H9 (cell line): ENCODE measurements at regions not wholly inside any gene's neighbourhood (a gene's known extent, or its start where the extent isn't known, plus 50 kb on each side); places are given as distances from the start of the nearest gene placed in this dataset.

Experiments used
- DNase-seq: peaks from one replicate; pipeline ENCODE4 v3.0.0-alpha.2; 2017
- H2AFZ ChIP-seq: one replicate; pipeline ENCODE4 v1.6.1; 2013; ENCODE audit warnings: mild to moderate bottlenecking, low read length, control low read depth, moderate library complexity
- H2AK5ac ChIP-seq: 2 replicates; pipeline ENCODE4 v1.6.1; 2013; ENCODE audit warnings: low read length, control low read depth, mixed read lengths; ENCODE audit not compliant: insufficient read length
- H2BK120ac ChIP-seq: one replicate; pipeline ENCODE4 v1.6.1; 2013; ENCODE audit warnings: low read depth, mild to moderate bottlenecking, low read length, control low read depth, inconsistent platforms; ENCODE audit not compliant: poor library complexity, severe bottlenecking
- H2BK12ac ChIP-seq: 2 replicates; pipeline ENCODE4 v1.6.1; 2013; ENCODE audit warnings: low read length, control low read depth, mixed read lengths, low read depth; ENCODE audit not compliant: insufficient read length
- H2BK15ac ChIP-seq: 2 replicates; pipeline ENCODE4 v1.6.1; 2013; ENCODE audit warnings: low read depth, low read length, control low read depth
- H2BK20ac ChIP-seq: one replicate; pipeline ENCODE4 v1.6.1; 2013; ENCODE audit warnings: low read depth, mild to moderate bottlenecking, low read length, control low read depth, inconsistent platforms; ENCODE audit not compliant: poor library complexity, severe bottlenecking
- H2BK5ac ChIP-seq: 2 replicates; pipeline ENCODE4 v1.6.1; 2013; ENCODE audit warnings: low read length, control low read depth, mixed read lengths; ENCODE audit not compliant: insufficient read length
- H3K14ac ChIP-seq: 2 replicates; pipeline ENCODE4 v1.6.1; 2013; ENCODE audit warnings: low read length, control low read depth; ENCODE audit not compliant: insufficient read depth
- H3K18ac ChIP-seq: 2 replicates; pipeline ENCODE4 v1.6.1; 2013; ENCODE audit warnings: low read depth, mild to moderate bottlenecking, mixed read lengths, low read length, control low read depth; ENCODE audit not compliant: insufficient read length
- H3K23ac ChIP-seq: 2 replicates; pipeline ENCODE4 v1.6.1; 2013; ENCODE audit warnings: low read length, control low read depth, mixed read lengths, low read depth; ENCODE audit not compliant: insufficient read length
- H3K23me2 ChIP-seq: 2 replicates; pipeline ENCODE4 v1.6.1; 2013; ENCODE audit warnings: low read depth, mild to moderate bottlenecking, mixed read lengths, low read length, control low read depth; ENCODE audit not compliant: insufficient read length, poor library complexity, severe bottlenecking
- H3K27ac ChIP-seq: 2 replicates; pipeline ENCODE4 v1.5.1; 2013; ENCODE audit warnings: low read length, control low read depth, mixed read lengths, low read depth; ENCODE audit not compliant: insufficient read length
- H3K27me3 ChIP-seq: 2 replicates; pipeline ENCODE4 v1.6.1; 2013; ENCODE audit warnings: low read length, control low read depth, inconsistent platforms; ENCODE audit not compliant: insufficient read depth
- H3K4ac ChIP-seq: 2 replicates; pipeline ENCODE4 v1.6.1; 2013; ENCODE audit warnings: low read depth, mild to moderate bottlenecking, control low read depth, inconsistent platforms, low read length, moderate library complexity
- H3K4me1 ChIP-seq: 2 replicates; pipeline ENCODE4 v1.6.1; 2013; ENCODE audit warnings: low read length, control low read depth, inconsistent platforms; ENCODE audit not compliant: insufficient read depth
- H3K4me2 ChIP-seq: 2 replicates; pipeline ENCODE4 v1.6.1; 2013; ENCODE audit warnings: low read length, control low read depth, mixed read lengths; ENCODE audit not compliant: insufficient read length, insufficient read depth
- H3K56ac ChIP-seq: 2 replicates; pipeline ENCODE4 v1.6.1; 2013; ENCODE audit warnings: low read depth, mild to moderate bottlenecking, mixed read lengths, low read length, control low read depth; ENCODE audit not compliant: insufficient read length
- H3K79me1 ChIP-seq: 2 replicates; pipeline ENCODE4 v1.6.1; 2013; ENCODE audit warnings: low read depth, mild to moderate bottlenecking, moderate library complexity, low read length, control low read depth, inconsistent platforms; ENCODE audit not compliant: insufficient read depth, poor library complexity, severe bottlenecking
- H3K79me2 ChIP-seq: 2 replicates; pipeline ENCODE4 v1.6.1; 2013; ENCODE audit warnings: low read length, control low read depth, inconsistent platforms; ENCODE audit not compliant: insufficient read depth
- H3K9ac ChIP-seq: 2 replicates; pipeline ENCODE4 v1.6.1; 2013; ENCODE audit warnings: low read length, control low read depth, mixed read lengths; ENCODE audit not compliant: insufficient read length; ENCODE audit errors: extremely low read depth
- H3K9me3 ChIP-seq: one replicate; pipeline ENCODE4 v1.6.1; 2013; ENCODE audit warnings: low read depth, low read length, inconsistent platforms; ENCODE audit not compliant: control insufficient read depth
- H3T11ph ChIP-seq: one replicate; pipeline ENCODE4 v1.6.1; 2013; ENCODE audit warnings: mild to moderate bottlenecking, low read length, control low read depth, inconsistent platforms
- H4K20me1 ChIP-seq: one replicate; pipeline ENCODE4 v1.6.1; 2013; ENCODE audit not compliant: control insufficient read depth, insufficient read length, insufficient read depth
- H4K5ac ChIP-seq: 2 replicates; pipeline ENCODE4 v1.6.1; 2013; ENCODE audit warnings: low read depth, mild to moderate bottlenecking, mixed read lengths, low read length, control low read depth; ENCODE audit not compliant: insufficient read length
- H4K8ac ChIP-seq: replicated peaks from 2 replicates; pipeline ENCODE4 v1.6.1; 2013; ENCODE audit warnings: low read length, control low read depth, mixed read lengths, low read depth; ENCODE audit not compliant: insufficient read length
- H4K91ac ChIP-seq: 2 replicates; pipeline ENCODE4 v1.6.1; 2013; ENCODE audit warnings: low read depth, mild to moderate bottlenecking, moderate library complexity, mixed read lengths, low read length, control low read depth; ENCODE audit not compliant: insufficient read length
- H3K27ac Mint-ChIP-seq, 3 experiments: 2 replicates in 2 of 3; 3 replicates in 1 of 3; pipeline ENCODE4 v1.8.0; 2020 to 2021; ENCODE audit warnings: mixed read lengths in 3 of 3, mild to moderate bottlenecking in 1 of 3, moderate library complexity in 1 of 3
- H3K27me3 Mint-ChIP-seq: 2 replicates; pipeline ENCODE4 v1.8.0; 2021; ENCODE audit warnings: low read depth, mild to moderate bottlenecking, moderate library complexity, mixed read lengths
- H3K36me3 Mint-ChIP-seq, 3 experiments: 2 replicates in 2 of 3; 3 replicates in 1 of 3; pipeline ENCODE4 v1.8.0; 2020 to 2021; ENCODE audit warnings: low read depth in 3 of 3, mixed read lengths in 3 of 3; ENCODE audit not compliant: insufficient read depth in 1 of 3
- H3K4me1 Mint-ChIP-seq, 2 experiments: 2 replicates each; pipeline ENCODE4 v1.8.0; 2020; ENCODE audit warnings: mixed read lengths in 2 of 2
- H3K4me3 Mint-ChIP-seq, 2 experiments: 2 replicates in 1 of 2; 3 replicates in 1 of 2; pipeline ENCODE4 v1.8.0; 2020 to 2021; ENCODE audit warnings: mild to moderate bottlenecking in 2 of 2, mixed read lengths in 2 of 2, moderate library complexity in 1 of 2
- H3K9me3 Mint-ChIP-seq, 2 experiments: 2 replicates in 1 of 2; 3 replicates in 1 of 2; pipeline ENCODE4 v1.8.0; 2020; ENCODE audit warnings: mild to moderate bottlenecking in 2 of 2, mixed read lengths in 2 of 2, moderate library complexity in 1 of 2
- WGBS: extraction: QIAGEN DNeasy Blood & Tissue Kit; methylation state at CpG from one replicate; pipeline ENCODE4 v1.1.7; 2013; ENCODE audit warnings: missing lambda C conversion rate, low lambda C conversion rate, mixed read lengths; ENCODE audit not compliant: insufficient read length; ENCODE audit errors: extremely low coverage; 5-methylcytosine and 5-hydroxymethylcytosine counted together
- TF ChIP-seq, protein P1 (sequence below): fragments of 200-600 bp; sonication (generic); conservative IDR thresholded peaks from 3 replicates; pipeline ENCODE4 v1.8.0; 2021; ENCODE audit warnings: antibody characterized with exemption, mild to moderate bottlenecking

DNA sequence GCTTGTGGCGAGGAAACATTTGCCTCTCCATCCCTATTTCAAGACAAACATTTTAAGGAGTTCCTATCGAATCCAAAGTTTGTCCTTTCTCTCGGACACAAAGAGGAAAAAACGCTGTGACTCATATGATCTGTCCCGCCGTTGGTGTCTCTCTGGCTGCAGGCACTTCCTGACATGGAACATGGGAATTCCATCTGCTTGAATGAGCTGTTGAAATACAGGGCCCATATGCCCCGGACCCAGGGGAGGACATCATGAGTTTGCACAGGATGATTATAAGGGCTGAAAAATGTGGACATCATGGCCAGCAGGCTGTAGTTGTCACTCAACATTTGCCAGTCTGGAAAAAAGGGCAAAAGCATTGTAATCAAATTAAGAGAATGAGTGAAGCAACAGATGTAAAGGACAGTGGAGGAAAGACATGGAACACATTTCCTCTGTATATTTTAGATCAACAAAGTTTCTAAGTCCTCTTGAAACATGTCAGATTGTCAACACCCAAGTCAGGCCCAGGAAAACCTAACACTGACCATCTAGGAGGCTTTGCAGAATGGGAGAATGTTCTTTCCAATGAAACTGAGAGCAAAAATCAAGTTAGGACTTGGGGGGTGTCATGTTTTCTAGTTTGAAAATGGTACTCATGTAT is 103.2 kb upstream of the SMIM21 start:
- H3K18ac ChIP-seq = no peak overlapping the region
- H3K4ac ChIP-seq = no peak overlapping the region
- no peak overlapping the region for H2BK15ac ChIP-seq
- H3T11ph ChIP-seq = no peak overlapping the region
- no peak for DNase-seq
- H3K23me2 ChIP-seq = no peaks in the 10 kb centered on the region
- H3K9ac ChIP-seq = no peak overlapping the region
- H2BK5ac ChIP-seq = no peak overlapping the region
- H3K9me3 Mint-ChIP-seq = no peaks in the 10 kb centered on the region
- no peaks in the 10 kb centered on the region for H3K9me3 ChIP-seq
- H3K4me1 ChIP-seq = no peaks in the 10 kb centered on the region
- no peak overlapping the region for H3K23ac ChIP-seq
- no peak overlapping the region for H2BK120ac ChIP-seq
- no peak overlapping the region for H2AFZ ChIP-seq
- no peak overlapping the region for H3K27ac ChIP-seq
- H3K79me2 ChIP-seq = no peaks in the 10 kb centered on the region
- H3K4me3 Mint-ChIP-seq = no peak overlapping the region
- H3K56ac ChIP-seq = no peak overlapping the region
- H4K20me1 ChIP-seq = no peaks in the 10 kb centered on the region
- no peak overlapping the region for H3K4me2 ChIP-seq
- TF ChIP-seq, protein P1, sequence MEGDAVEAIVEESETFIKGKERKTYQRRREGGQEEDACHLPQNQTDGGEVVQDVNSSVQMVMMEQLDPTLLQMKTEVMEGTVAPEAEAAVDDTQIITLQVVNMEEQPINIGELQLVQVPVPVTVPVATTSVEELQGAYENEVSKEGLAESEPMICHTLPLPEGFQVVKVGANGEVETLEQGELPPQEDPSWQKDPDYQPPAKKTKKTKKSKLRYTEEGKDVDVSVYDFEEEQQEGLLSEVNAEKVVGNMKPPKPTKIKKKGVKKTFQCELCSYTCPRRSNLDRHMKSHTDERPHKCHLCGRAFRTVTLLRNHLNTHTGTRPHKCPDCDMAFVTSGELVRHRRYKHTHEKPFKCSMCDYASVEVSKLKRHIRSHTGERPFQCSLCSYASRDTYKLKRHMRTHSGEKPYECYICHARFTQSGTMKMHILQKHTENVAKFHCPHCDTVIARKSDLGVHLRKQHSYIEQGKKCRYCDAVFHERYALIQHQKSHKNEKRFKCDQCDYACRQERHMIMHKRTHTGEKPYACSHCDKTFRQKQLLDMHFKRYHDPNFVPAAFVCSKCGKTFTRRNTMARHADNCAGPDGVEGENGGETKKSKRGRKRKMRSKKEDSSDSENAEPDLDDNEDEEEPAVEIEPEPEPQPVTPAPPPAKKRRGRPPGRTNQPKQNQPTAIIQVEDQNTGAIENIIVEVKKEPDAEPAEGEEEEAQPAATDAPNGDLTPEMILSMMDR = no peak
- no peak overlapping the region for H2AK5ac ChIP-seq
- WGBS = no CpG with 5 or more reads among the region's 7 CpGs
- no peaks in the 10 kb centered on the region for H3K79me1 ChIP-seq
- H3K14ac ChIP-seq = no peak overlapping the region
- H3K27me3 ChIP-seq = no peaks in the 10 kb centered on the region
- H2BK20ac ChIP-seq = no peak overlapping the region
- H3K27ac Mint-ChIP-seq = no peak overlapping the region
- H3K4me1 Mint-ChIP-seq = peaks cover 7 to 8% of the 10 kb centered on the region in 2 experiments
- peaks cover 5% of the 10 kb centered on the region; the same call in 1 of the 2 replicates for H3K27me3 Mint-ChIP-seq
- no peak overlapping the region for H4K91ac ChIP-seq
- no peaks in the 10 kb centered on the region; a peak in 1 of 7 replicates for H3K36me3 Mint-ChIP-seq
- H2BK12ac ChIP-seq = no peak overlapping the region
- no peak overlapping the region for H4K8ac ChIP-seq
- H4K5ac ChIP-seq = no peak overlapping the region
